CD4-positive, CD25-positive, alpha-beta regulatory T cell (primary cell): ENCODE measurements at regions not wholly inside any gene's neighbourhood (a gene's known extent, or its start where the extent isn't known, plus 50 kb on each side); places are given as distances from the start of the nearest gene placed in this dataset.

Source experiments
- ATAC-seq, 2 donors: fragments of 150-1000 bp; cut with Tn5 transposase; one replicate each; pipeline ENCODE4 v1.10.0; 2021; ENCODE audit warnings: low read depth in 2 of 2, moderate number of reproducible peaks in 2 of 2, moderate library complexity in 1 of 2
- DNase-seq, 3 donors: peaks; one replicate each; pipeline versions ENCODE4 v3.0.0 to v3.0.0-alpha.2; 2012 to 2022; ENCODE audit warnings: mixed read lengths in 1 of 3
- H3K27ac ChIP-seq: one replicate; pipeline ENCODE4 v1.7.0; 2013; ENCODE audit warnings: mild to moderate bottlenecking, low read length; ENCODE audit not compliant: insufficient read depth, poor library complexity, severe bottlenecking
- H3K27me3 ChIP-seq: one replicate; pipeline ENCODE4 v1.7.0; 2013; ENCODE audit warnings: low read length; ENCODE audit not compliant: control insufficient read depth, insufficient read depth
- H3K36me3 ChIP-seq: one replicate; pipeline ENCODE4 v1.7.0; 2013; ENCODE audit warnings: mild to moderate bottlenecking, low read length, moderate library complexity; ENCODE audit not compliant: control insufficient read depth, insufficient read depth
- H3K4me1 ChIP-seq: 2 replicates; pipeline ENCODE4 v1.7.0; 2013; ENCODE audit warnings: mild to moderate bottlenecking, low read length; ENCODE audit not compliant: insufficient read depth, control insufficient read depth, poor library complexity, severe bottlenecking
- H3K4me3 ChIP-seq: one replicate; pipeline ENCODE4 v1.7.0; 2013; ENCODE audit warnings: low read depth, mild to moderate bottlenecking, low read length, moderate library complexity
- H3K9me3 ChIP-seq, 2 experiments: 1 replicate in 1 of 2; 2 replicates in 1 of 2; pipeline ENCODE4 v1.7.0; 2013; ENCODE audit warnings: low read length in 2 of 2, mild to moderate bottlenecking in 1 of 2, moderate library complexity in 1 of 2; ENCODE audit not compliant: control insufficient read depth in 2 of 2
- H3K27ac Mint-ChIP-seq, 3 donors: one replicate each; pipeline ENCODE4 v1.8.0; 2020 to 2022; ENCODE audit warnings: mild to moderate bottlenecking in 3 of 3, mixed read lengths in 3 of 3, moderate library complexity in 2 of 3
- H3K27me3 Mint-ChIP-seq: one replicate; pipeline ENCODE4 v1.8.0; 2022; ENCODE audit warnings: mild to moderate bottlenecking, mixed read lengths
- H3K36me3 Mint-ChIP-seq: one replicate; pipeline ENCODE4 v1.8.0; 2020; ENCODE audit warnings: mixed read lengths
- H3K4me1 Mint-ChIP-seq, 4 donors: one replicate each; pipeline ENCODE4 v1.8.0; 2020 to 2022; ENCODE audit warnings: mixed read lengths in 4 of 4, mild to moderate bottlenecking in 1 of 4
- H3K4me3 Mint-ChIP-seq, 4 donors: one replicate each; pipeline ENCODE4 v1.8.0; 2020 to 2022; ENCODE audit warnings: mild to moderate bottlenecking in 4 of 4, mixed read lengths in 4 of 4, moderate library complexity in 3 of 4
- H3K9me3 Mint-ChIP-seq, 7 donors: one replicate each; pipeline ENCODE4 v1.8.0; 2020 to 2022; ENCODE audit warnings: mixed read lengths in 7 of 7, mild to moderate bottlenecking in 3 of 7, moderate library complexity in 2 of 7

GRCh38 chr18:3340015-3340681 is 78.2 kb downstream of the MYL12B start:
- H3K9me3 ChIP-seq, result no peaks in the 10 kb centered on the region
- Mint-ChIP-seq H3K9me3 (peaks cover 0 to 3% (median 0%) of the 10 kb centered on the region in 7 donors), H3K4me1 (peaks cover 0 to 4% (median 0%) of the 10 kb centered on the region in 4 donors), H3K4me3 (no peak overlapping the region), H3K27me3 (peaks cover 4% of the 10 kb centered on the region), H3K36me3 (no peaks in the 10 kb centered on the region), H3K27ac (no peak overlapping the region)
- H3K4me1 ChIP-seq, result no peaks in the 10 kb centered on the region
- no peak for DNase-seq
- peaks cover 4% of the 10 kb centered on the region for H3K27me3 ChIP-seq
- no peak overlapping the region for H3K27ac ChIP-seq
- ATAC-seq, result peak in 1 of 2 donors; percentile 45
- H3K4me3 ChIP-seq, result no peak overlapping the region
- H3K36me3 ChIP-seq, result no peaks in the 10 kb centered on the region

GRCh38 chr18:3340682-3341097 is 78.8 kb downstream of the MYL12B start:
- H3K27ac ChIP-seq, result no peak overlapping the region
- no peaks in the 10 kb centered on the region for H3K9me3 ChIP-seq
- ATAC-seq (no peak), DNase-seq (no peak)
- Mint-ChIP-seq H3K27me3 (peaks cover 4% of the 10 kb centered on the region), H3K4me1 (peaks cover 0 to 4% (median 0%) of the 10 kb centered on the region in 4 donors), H3K9me3 (peaks cover 0 to 3% (median 0%) of the 10 kb centered on the region in 7 donors), H3K27ac (no peak overlapping the region), H3K36me3 (no peaks in the 10 kb centered on the region), H3K4me3 (no peak overlapping the region)
- H3K4me3 ChIP-seq, result no peak overlapping the region
- no peaks in the 10 kb centered on the region for H3K4me1 ChIP-seq
- peaks cover 4% of the 10 kb centered on the region for H3K27me3 ChIP-seq
- H3K36me3 ChIP-seq, result no peaks in the 10 kb centered on the region

GRCh38 chr18:3342628-3343027 is 80.7 kb downstream of the MYL12B start:
- no peak for DNase-seq
- H3K27ac Mint-ChIP-seq, result no peak overlapping the region
- no peak overlapping the region for H3K4me3 Mint-ChIP-seq
- no peak for ATAC-seq
- Histone ChIP-seq H3K9me3 (no peaks in the 10 kb centered on the region), H3K27ac (no peak overlapping the region), H3K27me3 (peaks cover 4% of the 10 kb centered on the region), H3K4me3 (no peak overlapping the region), H3K36me3 (no peaks in the 10 kb centered on the region), H3K4me1 (no peaks in the 10 kb centered on the region)
- H3K36me3 Mint-ChIP-seq, result no peaks in the 10 kb centered on the region
- peaks cover 0 to 3% (median 0%) of the 10 kb centered on the region in 7 donors for H3K9me3 Mint-ChIP-seq
- H3K4me1 Mint-ChIP-seq, result peaks cover 0 to 4% (median 0%) of the 10 kb centered on the region in 4 donors
- H3K27me3 Mint-ChIP-seq, result peaks cover 10% of the 10 kb centered on the region

GRCh38 chr18:3345452-3345851 is 83.5 kb downstream of the MYL12B start:
- Histone ChIP-seq H3K4me1 (no peaks in the 10 kb centered on the region), H3K27ac (no peak overlapping the region), H3K4me3 (no peak overlapping the region), H3K9me3 (no peaks in the 10 kb centered on the region), H3K36me3 (no peaks in the 10 kb centered on the region), H3K27me3 (peaks cover 2% of the 10 kb centered on the region)
- peaks cover 0 to 4% (median 0%) of the 10 kb centered on the region in 7 donors for H3K9me3 Mint-ChIP-seq
- peaks cover 13% of the 10 kb centered on the region for H3K27me3 Mint-ChIP-seq
- no peak overlapping the region for H3K27ac Mint-ChIP-seq
- H3K36me3 Mint-ChIP-seq, result no peaks in the 10 kb centered on the region
- ATAC-seq (no peak), DNase-seq (no peak)
- H3K4me3 Mint-ChIP-seq, result no peak overlapping the region
- no peaks in the 10 kb centered on the region for H3K4me1 Mint-ChIP-seq

- H3K9me3 ChIP-seq, result no peaks in the 10 kb centered on the region
- H3K27ac ChIP-seq, result no peak overlapping the region
- Mint-ChIP-seq H3K27me3 (peaks cover 13% of the 10 kb centered on the region), H3K4me1 (no peaks in the 10 kb centered on the region), H3K27ac (no peak overlapping the region), H3K9me3 (peaks cover 0 to 4% (median 0%) of the 10 kb centered on the region in 7 donors), H3K36me3 (no peaks in the 10 kb centered on the region), H3K4me3 (no peak overlapping the region)
- no peak for DNase-seq
- no peak overlapping the region for H3K4me3 ChIP-seq
- H3K27me3 ChIP-seq, result peaks cover 2% of the 10 kb centered on the region
- no peaks in the 10 kb centered on the region for H3K4me1 ChIP-seq
- H3K36me3 ChIP-seq, result no peaks in the 10 kb centered on the region
- ATAC-seq, result no peak
Measured at GRCh38 chr18:3345885-3346284, 84.0 kb downstream of the MYL12B start.

GRCh38 chr18:3346487-3346886 is 84.6 kb downstream of the MYL12B start:
- H3K4me1 Mint-ChIP-seq, result no peaks in the 10 kb centered on the region
- peaks cover 2% of the 10 kb centered on the region for H3K27me3 ChIP-seq
- no peaks in the 10 kb centered on the region for H3K4me1 ChIP-seq
- peaks cover 13% of the 10 kb centered on the region for H3K27me3 Mint-ChIP-seq
- no peak overlapping the region for H3K27ac Mint-ChIP-seq
- H3K9me3 Mint-ChIP-seq, result peaks cover 0 to 4% (median 0%) of the 10 kb centered on the region in 7 donors
- no peak overlapping the region for H3K27ac ChIP-seq
- no peaks in the 10 kb centered on the region for H3K9me3 ChIP-seq
- no peak overlapping the region for H3K4me3 ChIP-seq
- H3K36me3 Mint-ChIP-seq, result no peaks in the 10 kb centered on the region
- DNase-seq, result no peak
- no peak for ATAC-seq
- no peaks in the 10 kb centered on the region for H3K36me3 ChIP-seq
- H3K4me3 Mint-ChIP-seq, result no peak overlapping the region

- H3K27ac Mint-ChIP-seq, result no peak overlapping the region
- no peaks in the 10 kb centered on the region for H3K36me3 Mint-ChIP-seq
- H3K27me3 Mint-ChIP-seq, result peaks cover 13% of the 10 kb centered on the region
- Histone ChIP-seq H3K4me1 (no peaks in the 10 kb centered on the region), H3K4me3 (no peak overlapping the region), H3K27me3 (peaks cover 1% of the 10 kb centered on the region), H3K9me3 (no peaks in the 10 kb centered on the region), H3K36me3 (no peaks in the 10 kb centered on the region), H3K27ac (no peak overlapping the region)
- ATAC-seq (no peak), DNase-seq (no peak)
- no peak overlapping the region for H3K4me3 Mint-ChIP-seq
- H3K4me1 Mint-ChIP-seq, result no peaks in the 10 kb centered on the region
- H3K9me3 Mint-ChIP-seq, result peaks cover 0 to 2% (median 0%) of the 10 kb centered on the region in 7 donors
Measured at GRCh38 chr18:3347286-3347803, 85.4 kb downstream of the MYL12B start.

GRCh38 chr18:3348176-3348575 is 86.2 kb downstream of the MYL12B start:
- Histone ChIP-seq H3K36me3 (no peaks in the 10 kb centered on the region), H3K4me1 (no peaks in the 10 kb centered on the region), H3K27ac (no peak overlapping the region), H3K27me3 (no peaks in the 10 kb centered on the region), H3K4me3 (no peak overlapping the region), H3K9me3 (no peaks in the 10 kb centered on the region)
- Mint-ChIP-seq H3K4me3 (no peak overlapping the region), H3K27me3 (peaks cover 15% of the 10 kb centered on the region), H3K9me3 (peaks cover 0 to 1% (median 0%) of the 10 kb centered on the region in 7 donors), H3K27ac (no peak overlapping the region), H3K36me3 (no peaks in the 10 kb centered on the region), H3K4me1 (no peaks in the 10 kb centered on the region)
- DNase-seq (no peak), ATAC-seq (no peak)
